Spleen (tissue), 11 donors: ENCODE measurements at regions not wholly inside any gene's neighbourhood (a gene's known extent, or its start where the extent isn't known, plus 50 kb on each side); places are given as distances from the start of the nearest gene placed in this dataset.

Experiments used
- DNase-seq: peaks from one replicate; pipeline ENCODE4 v3.0.0-alpha.2; 2020
- H3K27ac ChIP-seq, 8 donors: fragments of 200-600 bp; sonication (generic) in 7 of 8; 1 replicate in 4 of 8; 2 replicates in 4 of 8; pipeline versions ENCODE4 v1.5.0 to v1.8.0; 2016 to 2021; ENCODE audit warnings: inconsistent platforms in 4 of 8, mild to moderate bottlenecking in 4 of 8, moderate library complexity in 1 of 8
- H3K27me3 ChIP-seq, 7 donors: fragments of 200-600 bp; sonication (generic) in 6 of 7; replicated peaks in 1 of 7; 1 replicate in 4 of 7; 2 replicates in 3 of 7; pipeline versions ENCODE4 v1.5.0 to v1.8.0; 2016 to 2021; ENCODE audit warnings: inconsistent platforms in 3 of 7, mild to moderate bottlenecking in 1 of 7
- H3K36me3 ChIP-seq, 6 donors: fragments of 200-600 bp; sonication (generic) in 5 of 6; 1 replicate in 4 of 6; 2 replicates in 2 of 6; pipeline versions ENCODE4 v1.5.0 to v1.8.0; 2016 to 2021; ENCODE audit warnings: inconsistent platforms in 2 of 6
- H3K4me1 ChIP-seq, 6 donors: fragments of 200-600 bp; sonication (generic) in 5 of 6; 1 replicate in 3 of 6; 2 replicates in 3 of 6; pipeline versions ENCODE4 v1.5.0 to v1.8.0; 2016 to 2021; ENCODE audit warnings: inconsistent platforms in 3 of 6
- H3K4me3 ChIP-seq, 8 donors: fragments of 200-600 bp; sonication (generic) in 7 of 8; 1 replicate in 4 of 8; 2 replicates in 4 of 8; pipeline versions ENCODE4 v1.5.0 to v1.8.0; 2016 to 2021; ENCODE audit warnings: inconsistent platforms in 4 of 8, mild to moderate bottlenecking in 4 of 8, moderate library complexity in 2 of 8
- H3K9me3 ChIP-seq, 8 donors: fragments of 200-600 bp; sonication (generic) in 7 of 8; 1 replicate in 4 of 8; 2 replicates in 4 of 8; pipeline versions ENCODE4 v1.5.0 to v1.8.0; 2016 to 2021; ENCODE audit warnings: inconsistent platforms in 4 of 8
- POLR2A ChIP-seq, 3 donors: fragments of 450-650 bp; IDR thresholded peaks; one replicate each; pipeline ENCODE4 v1.5.1; 2017; ENCODE audit warnings: antibody characterized with exemption in 3 of 3, mild to moderate bottlenecking in 1 of 3
- POLR2AphosphoS5 ChIP-seq, 3 donors: sonication (generic); formaldehyde crosslinking; IDR thresholded peaks; one replicate each; pipeline ENCODE4 v1.5.1; 2017; ENCODE audit warnings: antibody characterized with exemption in 3 of 3
- WGBS, 5 donors: extraction: QIAGEN DNeasy Blood & Tissue Kit in 3 of 5; methylation state at CpG; one replicate each; pipeline versions ENCODE4 v1.1.5 to v1.1.7; 2013 to 2018; 5-methylcytosine and 5-hydroxymethylcytosine counted together
- intact Hi-C: fragments of 100-400 bp; cut with DNase I; formaldehyde crosslinking; loops from one replicate; pipeline ENCODE4 v1.15.0; 2023; ENCODE audit warnings: low total_unique reads
- TF ChIP-seq, protein P1 (sequence below), 11 experiments: fragments of 200-600 bp in 7 of 11; fragments of 450-650 bp in 4 of 11; sonication (generic) in 4 of 11; IDR thresholded peaks in 8 of 11; conservative IDR thresholded peaks in 3 of 11; 1 replicate in 7 of 11; 2 replicates in 4 of 11; pipeline versions ENCODE4 v1.4.0 to v1.8.0; 2016 to 2021; ENCODE audit warnings: antibody characterized with exemption in 11 of 11, inconsistent platforms in 4 of 11, mild to moderate bottlenecking in 1 of 11
- donor health status: healthy with polysubstance abuse.
- donor health status: DM: no; HTN: no; CAD: no; lungs with moderate emphysema.
- donor health status: DM: no; HTN: no; CAD: no.
- donor health status: Bipolar disorder and iron deficiency.
- donor health status: healthy.
- donor health status: DM: no; HTN: no; CAD: no.
- donor health status: DM: yes; HTN: yes; CAD: no.

GRCh38 chr6:98146656-98147055 lies 687.7 kb upstream of the POU3F2 start:
- no peak for DNase-seq
- TF ChIP-seq POLR2A (IDR thresholded peaks at IDR 0.05) = no peak
- TF ChIP-seq POLR2AphosphoS5 (IDR thresholded peaks at IDR 0.05) = no peak
- TF ChIP-seq, protein P1, sequence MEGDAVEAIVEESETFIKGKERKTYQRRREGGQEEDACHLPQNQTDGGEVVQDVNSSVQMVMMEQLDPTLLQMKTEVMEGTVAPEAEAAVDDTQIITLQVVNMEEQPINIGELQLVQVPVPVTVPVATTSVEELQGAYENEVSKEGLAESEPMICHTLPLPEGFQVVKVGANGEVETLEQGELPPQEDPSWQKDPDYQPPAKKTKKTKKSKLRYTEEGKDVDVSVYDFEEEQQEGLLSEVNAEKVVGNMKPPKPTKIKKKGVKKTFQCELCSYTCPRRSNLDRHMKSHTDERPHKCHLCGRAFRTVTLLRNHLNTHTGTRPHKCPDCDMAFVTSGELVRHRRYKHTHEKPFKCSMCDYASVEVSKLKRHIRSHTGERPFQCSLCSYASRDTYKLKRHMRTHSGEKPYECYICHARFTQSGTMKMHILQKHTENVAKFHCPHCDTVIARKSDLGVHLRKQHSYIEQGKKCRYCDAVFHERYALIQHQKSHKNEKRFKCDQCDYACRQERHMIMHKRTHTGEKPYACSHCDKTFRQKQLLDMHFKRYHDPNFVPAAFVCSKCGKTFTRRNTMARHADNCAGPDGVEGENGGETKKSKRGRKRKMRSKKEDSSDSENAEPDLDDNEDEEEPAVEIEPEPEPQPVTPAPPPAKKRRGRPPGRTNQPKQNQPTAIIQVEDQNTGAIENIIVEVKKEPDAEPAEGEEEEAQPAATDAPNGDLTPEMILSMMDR (IDR thresholded peaks at IDR 0.05 in 8 of 11, conservative IDR thresholded peaks at IDR 0.05 in 3 of 11) = no peak
- Histone ChIP-seq H3K4me3 (no peak overlapping the region), H3K36me3 (no peaks in the 10 kb centered on the region), H3K4me1 (no peaks in the 10 kb centered on the region), H3K9me3 (peaks cover 0 to 38% (median 23%) of the 10 kb centered on the region in 8 donors), H3K27me3 (no peaks in the 10 kb centered on the region), H3K27ac (no peak overlapping the region)
- intact Hi-C loops = no loop called here
- 82 to 94% (median 88%) methylated on average over 1 of the region's 1 CpG for WGBS, 5 donors

- intact Hi-C loops = no loop called here
Measured at GRCh38 chr6:98156580-98156979, 677.8 kb upstream of the POU3F2 start.

DNA sequence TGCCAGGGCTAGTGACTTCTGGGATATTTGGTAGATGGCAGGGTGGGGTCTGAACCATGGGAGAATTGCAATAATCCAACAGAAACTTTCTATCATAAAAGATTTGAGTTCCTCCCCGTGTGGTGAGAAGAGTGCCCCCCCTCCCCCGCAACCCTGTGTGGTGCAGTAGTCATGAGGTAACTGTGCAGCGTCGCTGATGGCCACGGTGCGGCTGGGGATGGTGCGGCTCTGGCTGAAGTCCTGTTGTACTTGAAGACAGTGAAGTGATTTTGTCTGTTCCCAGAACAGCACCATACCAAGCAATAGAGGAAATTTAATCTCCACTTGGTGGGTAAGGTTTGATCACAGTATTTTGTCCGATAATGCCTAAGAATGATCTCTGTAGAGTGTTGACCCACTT lies 654.8 kb upstream of the POU3F2 start:
- Histone ChIP-seq H3K27me3 (no peaks in the 10 kb centered on the region), H3K36me3 (no peaks in the 10 kb centered on the region), H3K4me3 (no peak overlapping the region), H3K4me1 (no peaks in the 10 kb centered on the region), H3K9me3 (peaks cover 0 to 27% (median 9%) of the 10 kb centered on the region in 8 donors), H3K27ac (no peak overlapping the region)
- intact Hi-C loops = no loop called here
- 91 to 95% (median 95%) methylated on average over 8 of the region's 8 CpGs for WGBS, 5 donors
- TF ChIP-seq, protein P1 (IDR thresholded peaks at IDR 0.05 in 8 of 11, conservative IDR thresholded peaks at IDR 0.05 in 3 of 11) = no peak
- TF ChIP-seq POLR2A (IDR thresholded peaks at IDR 0.05) (no peak), POLR2AphosphoS5 (IDR thresholded peaks at IDR 0.05) (no peak)
- DNase-seq = no peak

More at GRCh38 chr6:98156580-98156979, 677.8 kb upstream of the POU3F2 start:
- Histone ChIP-seq H3K9me3 (peaks cover 0 to 24% (median 1%) of the 10 kb centered on the region in 8 donors), H3K4me1 (no peaks in the 10 kb centered on the region), H3K4me3 (no peak overlapping the region), H3K36me3 (no peaks in the 10 kb centered on the region), H3K27ac (no peak overlapping the region), H3K27me3 (no peaks in the 10 kb centered on the region)
- 60 to 88% (median 70%) methylated on average over 1 to 2 of the region's 2 CpGs for WGBS, 5 donors
- TF ChIP-seq POLR2AphosphoS5 (IDR thresholded peaks at IDR 0.05) (no peak), POLR2A (IDR thresholded peaks at IDR 0.05) (no peak)
- TF ChIP-seq, protein P1 (IDR thresholded peaks at IDR 0.05 in 8 of 11, conservative IDR thresholded peaks at IDR 0.05 in 3 of 11) = no peak
- DNase-seq = no peak

GRCh38 chr6:98200084-98200483 lies 634.3 kb upstream of the POU3F2 start:
- 74 to 92% (median 84%) methylated on average over 3 of the region's 3 CpGs for WGBS, 5 donors
- Histone ChIP-seq H3K9me3 (no peaks in the 10 kb centered on the region), H3K4me3 (no peak overlapping the region), H3K4me1 (no peaks in the 10 kb centered on the region), H3K27ac (no peak overlapping the region), H3K27me3 (no peaks in the 10 kb centered on the region), H3K36me3 (no peaks in the 10 kb centered on the region)
- no peak for DNase-seq
- TF ChIP-seq POLR2A (IDR thresholded peaks at IDR 0.05) (no peak), POLR2AphosphoS5 (IDR thresholded peaks at IDR 0.05) (no peak)
- TF ChIP-seq, protein P1 (IDR thresholded peaks at IDR 0.05 in 8 of 11, conservative IDR thresholded peaks at IDR 0.05 in 3 of 11) = no peak
- intact Hi-C loops = no loop called here
